ENCODE measurements at regions not wholly inside any gene's neighbourhood (a gene's known extent, or its start where the extent isn't known, plus 50 kb on each side); places are given as distances from the start of the nearest gene placed in this dataset.
"Not testable (repeated sequence)": the region's sequence is repeated elsewhere in the genome, so short reads cannot be mapped to it uniquely, and the experiment has no call there.

GRCh38 chr18:38186491-38186890 lies 620.9 kb upstream of the CELF4 start:
- no peak for DNase-seq (ENCODE audit: low read depth)

- DNase-seq (ENCODE audit: low read depth) = no peak
Measured at GRCh38 chr18:38174594-38174993, 609.0 kb upstream of the CELF4 start.

GRCh38 chr18:38174173-38174572 lies 608.6 kb upstream of the CELF4 start:
- no peak for DNase-seq (ENCODE audit: low read depth)

GRCh38 chr18:38170845-38171244 lies 605.2 kb upstream of the CELF4 start:
- no peak for DNase-seq (ENCODE audit: low read depth)

GRCh38 chr18:38167623-38168022 lies 602.0 kb upstream of the CELF4 start:
- no peak for DNase-seq (ENCODE audit: low read depth)

GRCh38 chr18:38153116-38153515 lies 587.5 kb upstream of the CELF4 start:
- DNase-seq (ENCODE audit: low read depth) = not testable (repeated sequence)

GRCh38 chr18:38116716-38117115 lies 551.1 kb upstream of the CELF4 start:
- no peak for DNase-seq (ENCODE audit: low read depth)

GRCh38 chr18:38115201-38115600 lies 549.6 kb upstream of the CELF4 start:
- DNase-seq (ENCODE audit: low read depth) = no peak

GRCh38 chr18:38087538-38087937 lies 521.9 kb upstream of the CELF4 start:
- no peak for DNase-seq (ENCODE audit: low read depth)

- no peak for DNase-seq (ENCODE audit: low read depth)
Measured at GRCh38 chr18:38081516-38081915, 515.9 kb upstream of the CELF4 start.

GRCh38 chr18:38077229-38077628 lies 511.6 kb upstream of the CELF4 start:
- no peak for DNase-seq (ENCODE audit: low read depth)

- DNase-seq (ENCODE audit: low read depth) = no peak
Measured at GRCh38 chr18:38076346-38077070, 510.9 kb upstream of the CELF4 start.

GRCh38 chr18:38074298-38074876 lies 508.8 kb upstream of the CELF4 start:
- no peak for DNase-seq (ENCODE audit: low read depth)

GRCh38 chr18:38067821-38068220 lies 502.2 kb upstream of the CELF4 start:
- no peak for DNase-seq (ENCODE audit: low read depth)

- no peak for DNase-seq (ENCODE audit: low read depth)
Measured at GRCh38 chr18:38067086-38067485, 501.5 kb upstream of the CELF4 start.

GRCh38 chr18:38052879-38053590 lies 487.4 kb upstream of the CELF4 start:
- DNase-seq (ENCODE audit: low read depth) = no peak

GRCh38 chr18:38047820-38048219 lies 482.2 kb upstream of the CELF4 start:
- no peak for DNase-seq (ENCODE audit: low read depth)

- no peak for DNase-seq (ENCODE audit: low read depth)
Measured at GRCh38 chr18:38046651-38047050, 481.1 kb upstream of the CELF4 start.

- no peak for DNase-seq (ENCODE audit: low read depth)
Measured at GRCh38 chr18:38045845-38046244, 480.2 kb upstream of the CELF4 start.

- no peak for DNase-seq (ENCODE audit: low read depth)
Measured at GRCh38 chr18:38042211-38042890, 476.8 kb upstream of the CELF4 start.

- no peak for DNase-seq (ENCODE audit: low read depth)
Measured at GRCh38 chr18:38038242-38038641, 472.6 kb upstream of the CELF4 start.

GRCh38 chr18:38035193-38035592 lies 469.6 kb upstream of the CELF4 start:
- no peak for DNase-seq (ENCODE audit: low read depth)

- DNase-seq (ENCODE audit: low read depth) = no peak
Measured at GRCh38 chr18:38033282-38033681, 467.7 kb upstream of the CELF4 start.

Data from EH (cell line).